HL-60 (cell line): ENCODE measurements at regions not wholly inside any gene's neighbourhood (a gene's known extent, or its start where the extent isn't known, plus 50 kb on each side); places are given as distances from the start of the nearest gene placed in this dataset.
"Not testable (repeated sequence)": the region's sequence is repeated elsewhere in the genome, so short reads cannot be mapped to it uniquely, and the experiment has no call there.

Experiments used
- DNase-seq, 2 experiments: peaks; one replicate each; pipeline ENCODE4 v3.0.0-alpha.2; 2010 to 2020; ENCODE audit warnings: low read depth in 1 of 2, low spot score in 1 of 2
- H3K27ac ChIP-seq: fragments of 250-450 bp; sonication (Bioruptor Pico); replicated peaks from 2 replicates; pipeline ENCODE4 v1.5.1; 2020; ENCODE audit warnings: mild to moderate bottlenecking, moderate library complexity
- H3K27me3 ChIP-seq: fragments of 250-450 bp; sonication (Bioruptor Pico); 2 replicates; pipeline ENCODE4 v1.5.1; 2021; ENCODE audit warnings: mild to moderate bottlenecking, moderate library complexity; ENCODE audit not compliant: insufficient read depth, poor library complexity, severe bottlenecking
- H3K4me3 ChIP-seq: replicated peaks from 2 replicates; pipeline ENCODE4 v1.5.1; 2011; ENCODE audit warnings: mild to moderate bottlenecking, control low read depth, low read length; ENCODE audit not compliant: insufficient read depth
- CTCF ChIP-seq: IDR thresholded peaks from one replicate; pipeline ENCODE4 v1.5.1; 2011; ENCODE audit warnings: low read length, control low read depth, inconsistent platforms; ENCODE audit not compliant: insufficient read depth
- GABPA ChIP-seq: IDR thresholded peaks from 2 replicates; pipeline ENCODE4 v1.6.1; 2012; ENCODE audit warnings: low read depth
- POLR2AphosphoS5 ChIP-seq: IDR thresholded peaks from 2 replicates; pipeline ENCODE4 v1.6.1; 2012; ENCODE audit warnings: low read depth
- REST ChIP-seq: IDR thresholded peaks from 2 replicates; pipeline ENCODE4 v1.6.1; 2012; ENCODE audit warnings: low read depth; ENCODE audit not compliant: insufficient replicate concordance
- SPI1 ChIP-seq: IDR thresholded peaks from 2 replicates; pipeline ENCODE4 v1.6.1; 2012; ENCODE audit warnings: low read depth, mild to moderate bottlenecking, borderline replicate concordance

- DNase-seq = no peak
- no peak overlapping the region for H3K27ac ChIP-seq
- TF ChIP-seq SPI1 = no peak
- no peak for TF ChIP-seq GABPA
- TF ChIP-seq CTCF = no peak
- TF ChIP-seq REST = no peak
- TF ChIP-seq POLR2AphosphoS5 = no peak
- H3K4me3 ChIP-seq = no peak overlapping the region
- H3K27me3 ChIP-seq = no peaks in the 10 kb centered on the region
Measured at GRCh38 chr11:134591338-134591737, 179.3 kb upstream of the B3GAT1 start.

GRCh38 chr11:134589129-134589528 lies 177.1 kb upstream of the B3GAT1 start:
- no peak for TF ChIP-seq SPI1
- no peak for TF ChIP-seq GABPA
- no peak for TF ChIP-seq POLR2AphosphoS5
- TF ChIP-seq REST = no peak
- TF ChIP-seq CTCF = no peak
- no peak overlapping the region for H3K4me3 ChIP-seq
- DNase-seq = no peak
- no peaks in the 10 kb centered on the region for H3K27me3 ChIP-seq
- H3K27ac ChIP-seq = no peak overlapping the region

GRCh38 chr11:134588460-134589110 lies 176.5 kb upstream of the B3GAT1 start:
- H3K4me3 ChIP-seq, H3K27me3 ChIP-seq, H3K27ac ChIP-seq, DNase-seq: not testable (repeated sequence)

- DNase-seq = no peak
- Histone ChIP-seq H3K27me3 (no peaks in the 10 kb centered on the region), H3K4me3 (no peak overlapping the region), H3K27ac (no peak overlapping the region)
- TF ChIP-seq SPI1 = no peak
Measured at GRCh38 chr11:134587345-134587744, 175.3 kb upstream of the B3GAT1 start.

- Histone ChIP-seq H3K27me3 (no peaks in the 10 kb centered on the region), H3K4me3 (no peak overlapping the region), H3K27ac (no peak overlapping the region)
- no peak for DNase-seq
- TF ChIP-seq GABPA = no peak
- no peak for TF ChIP-seq SPI1
- no peak for TF ChIP-seq CTCF
- TF ChIP-seq REST = no peak
- no peak for TF ChIP-seq POLR2AphosphoS5
Measured at GRCh38 chr11:134586726-134587125, 174.7 kb upstream of the B3GAT1 start.
